ENCODE measurements at regions not wholly inside any gene's neighbourhood (a gene's known extent, or its start where the extent isn't known, plus 50 kb on each side); places are given as distances from the start of the nearest gene placed in this dataset.

DNA sequence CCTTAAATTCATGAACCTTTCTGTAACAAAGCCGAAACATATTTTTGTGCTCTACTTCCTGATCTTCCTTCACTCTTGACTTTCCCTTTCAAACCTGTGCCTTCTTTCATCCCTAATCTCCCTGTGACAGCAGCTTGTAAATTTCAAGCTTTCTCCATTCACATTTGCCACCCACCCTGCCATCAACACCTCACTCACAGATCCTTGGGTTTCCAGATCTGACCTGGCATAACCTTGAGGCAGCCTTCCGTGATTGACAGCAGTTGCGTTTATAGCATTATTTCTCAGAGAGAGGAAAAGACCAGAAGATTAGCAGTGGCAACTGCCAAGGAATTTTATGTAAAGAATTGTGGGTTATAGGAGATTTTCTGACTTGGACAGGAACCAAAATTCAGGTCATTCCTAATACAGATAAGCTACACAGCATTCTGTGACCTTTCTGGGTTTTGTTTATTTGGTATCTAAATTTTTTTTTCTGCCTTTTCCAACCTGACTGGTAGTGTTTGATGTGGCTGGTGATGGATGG lies 260.0 kb downstream of the NR2F1-AS1 start:
- DNase-seq (ENCODE audit: low read depth in 2 of 2), result no peak

DNA sequence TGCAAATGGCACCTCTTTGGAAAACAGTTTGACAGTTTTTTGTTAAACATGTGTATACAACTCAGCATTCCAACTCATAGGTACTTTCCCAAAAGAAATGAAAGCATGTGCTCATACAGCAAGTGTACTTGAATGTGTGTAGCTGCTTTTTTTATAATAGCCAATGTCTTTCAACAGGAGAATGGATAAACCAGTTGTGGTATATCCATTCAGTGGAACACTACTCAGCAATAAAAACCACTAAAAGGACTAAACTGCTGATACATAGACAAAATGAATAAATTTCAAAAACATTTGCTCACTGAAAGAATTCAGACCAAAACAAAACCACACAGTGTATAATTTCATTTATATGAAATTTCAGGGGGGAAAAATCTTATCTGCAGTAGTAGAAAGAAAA lies 267.3 kb downstream of the NR2F1-AS1 start:
- DNase-seq (ENCODE audit: low read depth in 2 of 2), result no peak

DNA sequence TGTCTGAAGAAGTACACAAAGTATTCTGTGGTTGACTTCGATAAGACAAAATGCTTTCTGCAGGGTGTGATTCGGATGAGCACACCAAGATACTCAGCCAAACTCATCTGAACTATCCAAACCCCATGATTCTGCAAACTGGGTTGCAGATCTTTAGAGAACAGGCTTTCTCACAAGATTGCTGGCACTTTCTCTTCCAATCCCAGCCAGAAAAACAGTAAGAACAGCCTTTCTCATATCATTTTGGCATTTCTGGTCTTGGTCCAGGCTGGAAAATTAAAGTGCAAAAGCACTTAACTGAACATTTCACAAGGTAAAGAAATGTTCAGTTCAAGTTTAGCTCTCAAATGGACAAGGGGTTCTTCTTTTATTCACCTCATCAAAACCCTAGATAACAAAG lies 269.1 kb downstream of the NR2F1-AS1 start:
- no peak for DNase-seq (ENCODE audit: low read depth in 2 of 2)

DNA sequence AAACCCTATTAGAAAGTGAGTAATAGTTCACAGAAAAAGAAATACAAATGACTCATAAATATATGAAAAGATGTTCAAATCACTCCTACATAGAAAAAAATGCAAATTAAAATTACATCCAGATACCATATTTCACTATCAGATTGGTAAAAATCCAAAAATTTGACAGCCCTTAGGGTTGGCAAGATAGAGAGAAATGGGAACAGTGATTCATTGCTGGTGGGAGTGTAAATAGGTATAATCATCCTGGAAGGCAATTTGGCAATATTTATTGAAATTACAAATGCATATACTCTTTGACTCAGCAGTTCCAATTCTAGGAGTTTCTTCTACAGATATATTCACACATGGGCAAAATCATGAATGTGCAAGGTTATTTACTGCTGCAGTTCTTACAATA lies 273.5 kb downstream of the NR2F1-AS1 start:
- peak in 1 of 2 donors; percentile 7 for DNase-seq (ENCODE audit: low read depth in 2 of 2)

DNA sequence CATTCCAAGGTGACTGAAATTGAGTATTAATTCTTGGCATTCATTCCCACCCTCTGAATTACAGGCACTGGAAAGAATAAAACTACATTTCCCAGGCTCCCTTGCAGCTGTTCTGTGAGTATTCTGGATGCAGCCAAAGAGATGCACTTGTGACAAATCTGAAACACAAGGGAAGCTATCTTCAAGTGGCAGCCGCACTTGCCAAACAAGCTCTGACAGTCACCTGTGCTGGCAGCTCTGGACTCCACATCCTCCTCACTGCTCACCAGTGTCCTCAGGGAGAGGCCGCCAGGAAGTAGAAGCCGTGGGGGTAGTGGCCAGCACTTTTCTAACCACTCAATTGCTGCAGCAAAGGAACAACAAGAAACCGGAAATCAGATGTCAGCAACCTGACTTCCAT lies 275.0 kb downstream of the NR2F1-AS1 start:
- DNase-seq (ENCODE audit: low read depth in 2 of 2), result peak; percentile 2 to 28

DNA sequence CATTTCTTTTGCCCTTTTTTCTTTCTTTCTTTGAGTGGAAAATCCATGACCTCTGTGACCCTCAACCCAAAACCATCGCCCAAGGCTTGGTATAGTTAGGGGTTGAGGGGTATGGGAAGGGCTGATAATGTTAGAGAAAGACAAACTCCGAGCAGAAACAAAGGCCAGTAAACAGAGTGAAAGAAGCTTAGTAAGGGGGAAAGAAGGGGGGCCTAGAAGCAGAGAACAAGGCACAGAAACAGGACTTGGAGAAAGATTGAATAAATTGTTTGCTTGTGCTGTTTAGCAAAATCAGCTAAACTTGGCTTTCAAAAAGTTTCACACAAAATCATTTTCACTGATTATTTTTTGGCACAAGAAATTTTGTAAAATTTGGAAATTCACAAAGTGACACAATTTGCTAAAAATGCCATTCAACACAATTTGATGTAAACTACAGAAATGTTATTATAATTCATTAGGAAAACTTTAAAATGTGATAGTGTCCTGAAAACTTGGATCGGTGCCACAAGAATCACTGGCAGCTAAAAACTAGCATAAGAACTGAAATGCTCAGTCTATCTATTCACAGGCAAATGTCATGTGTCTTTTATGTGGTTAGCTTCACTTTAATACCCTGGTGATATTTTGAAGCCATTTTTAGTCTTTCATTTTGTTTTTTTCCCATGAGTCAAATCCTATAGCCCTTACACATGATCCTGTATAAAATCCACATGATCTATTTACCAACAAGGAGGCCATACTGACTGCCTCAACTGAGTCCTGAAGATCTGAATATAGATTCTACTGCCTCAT lies 276.4 kb downstream of the NR2F1-AS1 start:
- DNase-seq (ENCODE audit: low read depth in 2 of 2), result no peak

DNA sequence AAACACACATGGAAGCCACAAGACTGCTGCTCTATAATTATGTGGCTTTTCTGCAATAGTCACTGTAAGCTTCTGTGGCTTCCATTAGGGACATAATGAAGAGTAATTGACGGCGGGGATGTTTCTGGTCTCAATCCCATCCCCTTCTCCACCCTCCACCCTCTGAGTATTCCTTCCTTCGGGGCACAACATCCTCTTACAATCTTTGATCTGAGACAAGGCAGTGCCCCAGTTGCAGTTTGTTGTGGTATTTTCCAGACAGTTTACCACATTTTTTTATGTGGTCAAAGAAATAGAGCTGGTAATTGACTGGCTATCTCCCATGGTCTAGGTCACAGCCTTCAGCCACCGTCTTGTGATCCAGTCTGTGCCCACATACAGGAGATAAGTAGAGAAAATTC lies 277.7 kb downstream of the NR2F1-AS1 start:
- peak in 1 of 2 donors; percentile 36 for DNase-seq (ENCODE audit: low read depth in 2 of 2)

DNA sequence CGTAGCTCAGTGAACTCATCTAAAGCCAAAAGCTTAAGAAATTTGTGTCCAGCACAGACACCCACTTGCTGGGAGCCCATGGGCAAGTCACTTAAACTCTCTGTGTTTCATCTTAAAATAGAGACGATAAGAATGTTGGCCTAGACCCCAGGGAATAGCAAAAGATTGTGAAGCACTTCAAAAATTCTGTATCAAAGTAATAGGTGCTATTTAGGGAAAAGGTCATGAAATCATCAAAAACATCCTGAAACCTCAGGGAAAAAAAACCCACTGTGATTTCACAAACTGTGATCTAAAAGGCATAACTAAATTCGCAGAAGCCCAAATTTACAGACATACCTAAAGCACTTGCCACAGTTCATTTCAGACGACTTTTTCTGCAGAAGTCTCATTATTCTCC lies 278.3 kb downstream of the NR2F1-AS1 start:
- no peak for DNase-seq (ENCODE audit: low read depth in 2 of 2)

DNA sequence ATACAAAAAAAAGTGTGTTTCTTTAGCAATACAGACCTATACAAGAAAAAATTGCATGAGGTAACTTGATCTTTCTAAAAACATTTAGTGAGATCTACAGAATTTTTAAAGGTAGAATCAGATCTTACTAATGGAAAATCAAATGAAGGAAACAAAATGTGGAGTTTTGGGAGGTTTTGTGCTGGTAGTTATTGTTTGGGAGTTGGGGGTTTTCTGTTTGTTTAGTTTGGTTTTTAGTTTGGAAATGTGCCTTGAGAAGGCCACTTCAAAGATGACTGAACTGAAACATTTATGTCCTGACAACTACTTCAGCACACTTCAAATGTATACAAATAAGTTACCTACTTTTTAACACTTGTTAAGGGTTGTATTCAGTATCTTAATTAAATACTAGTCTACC lies 280.1 kb downstream of the NR2F1-AS1 start:
- no peak for DNase-seq (ENCODE audit: low read depth in 2 of 2)

DNA sequence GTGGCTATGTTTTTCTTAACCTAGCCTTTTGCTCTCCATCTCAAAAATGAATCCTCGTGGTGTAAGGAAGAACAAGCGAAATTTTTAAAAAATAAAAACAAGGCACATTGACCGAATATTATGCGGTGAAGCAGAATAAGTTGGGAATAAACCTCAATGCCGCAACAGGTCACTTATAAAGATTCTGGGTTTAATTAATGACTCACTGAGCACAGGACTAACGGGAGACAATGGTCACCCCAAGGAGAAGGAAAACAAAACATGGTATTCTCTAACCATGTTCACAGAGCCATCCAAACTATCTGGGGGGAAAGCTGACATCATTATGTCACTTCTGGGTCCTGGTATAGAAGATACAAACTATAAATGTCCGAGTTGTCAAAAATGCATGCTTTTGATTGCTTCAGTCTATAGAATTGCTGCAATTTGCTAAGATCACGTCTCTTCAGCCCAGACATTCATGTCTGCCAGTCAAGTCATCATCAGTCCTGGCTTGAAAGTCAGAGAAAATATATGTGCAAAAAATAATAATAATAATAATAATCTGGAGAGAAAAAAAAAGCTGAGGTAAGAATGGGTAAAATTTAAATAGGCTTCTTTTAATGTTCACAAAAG lies 280.6 kb downstream of the NR2F1-AS1 start:
- no peak for DNase-seq (ENCODE audit: low read depth in 2 of 2)

DNA sequence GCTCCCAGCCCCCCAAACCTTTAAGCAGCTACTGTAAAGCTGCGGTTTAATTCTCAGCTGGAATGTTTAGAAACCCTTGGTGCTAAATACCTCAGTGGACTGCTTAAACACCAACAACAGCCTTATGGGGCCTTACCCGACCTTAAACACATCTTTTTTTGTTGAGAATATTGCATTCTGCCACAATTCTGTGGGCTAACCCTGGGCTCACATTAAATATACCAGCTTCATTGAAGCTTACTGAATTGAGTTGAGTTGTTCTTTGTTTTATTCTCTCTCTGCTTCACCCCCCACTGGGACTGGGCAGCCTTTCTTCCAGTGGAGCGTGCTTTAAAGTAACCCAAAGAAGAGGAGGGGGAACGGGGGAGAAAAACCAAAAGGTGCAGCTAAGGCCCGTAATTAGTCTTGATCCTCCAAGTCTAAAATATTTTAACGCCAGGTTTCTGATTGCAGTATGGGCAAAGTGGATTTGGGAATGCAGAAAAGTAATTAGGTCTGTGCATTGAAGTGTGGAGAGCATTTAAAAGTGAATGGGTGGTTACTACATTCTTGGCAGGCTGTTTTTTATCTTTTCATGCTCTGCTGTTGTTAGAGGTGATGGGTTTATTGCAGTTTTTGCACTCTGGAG lies 281.2 kb downstream of the NR2F1-AS1 start:
- DNase-seq (ENCODE audit: low read depth in 2 of 2), result no peak

DNA sequence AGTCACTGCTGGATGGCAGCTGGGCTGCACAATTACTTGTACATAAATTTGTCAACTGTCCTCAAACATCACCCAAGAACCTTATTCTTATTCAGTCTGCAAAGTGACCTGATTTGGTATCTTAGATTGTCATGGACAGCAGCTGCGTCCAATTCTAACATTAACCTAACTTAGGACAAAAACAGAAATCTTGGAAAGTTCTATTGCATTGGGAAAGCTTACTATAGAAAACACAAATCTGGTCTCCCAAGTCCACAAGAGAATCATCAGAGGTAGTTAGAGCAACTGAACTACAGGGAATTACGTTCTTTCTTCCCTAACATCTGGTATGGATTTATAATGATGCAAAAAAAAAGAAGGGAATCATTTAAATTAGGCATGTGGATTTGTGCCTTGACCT lies 283.9 kb downstream of the NR2F1-AS1 start:
- no peak for DNase-seq (ENCODE audit: low read depth in 2 of 2)

DNA sequence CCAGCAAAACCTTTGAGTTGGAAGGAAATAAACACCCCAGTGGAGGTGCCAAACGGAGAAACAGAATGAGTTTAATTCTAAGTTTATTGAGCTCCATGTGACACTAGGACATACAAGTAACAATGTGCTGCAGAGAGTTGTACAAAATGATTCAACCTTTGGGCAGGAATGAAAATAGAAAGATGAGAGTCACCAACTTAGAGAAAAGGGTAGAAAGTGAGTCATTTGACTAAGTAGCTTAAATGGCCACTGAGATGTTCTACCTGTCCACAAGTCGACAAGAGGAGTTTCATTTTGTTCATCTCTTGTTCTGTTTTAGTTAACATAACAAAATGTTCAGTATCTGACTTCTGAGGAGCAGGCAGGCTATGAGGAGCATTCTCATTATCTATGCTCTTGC lies 284.7 kb downstream of the NR2F1-AS1 start:
- no peak for DNase-seq (ENCODE audit: low read depth in 2 of 2)

DNA sequence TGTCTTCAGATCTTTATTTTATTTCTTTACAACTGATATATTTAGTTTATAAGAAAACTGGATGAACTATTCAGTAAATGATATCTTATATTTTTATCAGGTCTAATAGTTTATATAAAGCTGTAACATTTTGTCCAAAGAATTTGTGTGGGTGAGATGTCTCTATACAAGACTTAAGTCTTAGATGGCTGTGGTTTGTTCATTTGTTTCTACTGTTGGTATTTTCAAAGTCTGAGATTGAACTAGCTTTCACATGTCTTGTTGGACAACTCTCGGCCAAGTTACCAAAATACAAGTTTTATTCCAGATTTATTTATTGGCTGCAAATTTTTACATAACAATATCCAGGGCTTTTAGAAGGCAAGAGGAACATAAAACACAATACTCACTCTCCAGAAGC lies 286.0 kb downstream of the NR2F1-AS1 start:
- DNase-seq (ENCODE audit: low read depth in 2 of 2), result no peak

DNA sequence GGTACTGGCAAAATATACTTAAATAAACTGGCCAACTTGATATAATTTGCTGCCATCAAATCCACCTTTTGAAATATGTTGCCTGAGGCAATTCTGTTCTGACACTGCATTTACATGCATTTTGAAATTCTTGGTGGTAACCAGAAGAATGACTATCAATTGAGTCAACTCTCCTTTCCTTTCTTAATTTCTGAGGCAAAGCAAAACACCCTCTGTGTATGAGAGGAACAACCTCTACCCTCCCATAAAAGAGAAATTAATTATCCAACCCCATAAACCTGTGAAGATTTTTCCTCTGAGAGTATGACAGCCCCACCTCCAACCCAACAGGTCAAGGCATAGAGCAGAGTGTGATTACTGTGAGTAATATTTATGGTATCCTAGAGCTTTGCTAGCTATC lies 286.8 kb downstream of the NR2F1-AS1 start:
- no peak for DNase-seq (ENCODE audit: low read depth in 2 of 2)

DNA sequence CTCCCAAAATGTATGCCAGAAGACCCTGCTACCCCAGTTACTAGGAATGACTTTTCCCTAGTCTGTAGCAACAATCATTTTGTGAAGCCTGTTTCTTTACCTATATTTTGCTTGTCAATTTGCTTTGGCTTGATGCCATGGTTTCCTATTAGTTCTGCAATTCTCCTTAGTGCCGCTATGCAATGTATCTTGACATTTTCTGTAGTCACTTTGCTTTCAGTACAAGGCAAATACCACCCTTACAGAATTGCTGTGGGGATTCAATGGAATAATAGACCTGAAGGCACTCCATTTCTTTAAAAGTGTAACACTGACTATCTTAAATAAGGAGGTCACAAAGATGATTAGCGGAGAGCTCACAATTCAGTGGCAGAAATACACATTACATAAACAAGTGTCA lies 291.1 kb downstream of the NR2F1-AS1 start:
- DNase-seq (ENCODE audit: low read depth in 2 of 2), result no peak

DNA sequence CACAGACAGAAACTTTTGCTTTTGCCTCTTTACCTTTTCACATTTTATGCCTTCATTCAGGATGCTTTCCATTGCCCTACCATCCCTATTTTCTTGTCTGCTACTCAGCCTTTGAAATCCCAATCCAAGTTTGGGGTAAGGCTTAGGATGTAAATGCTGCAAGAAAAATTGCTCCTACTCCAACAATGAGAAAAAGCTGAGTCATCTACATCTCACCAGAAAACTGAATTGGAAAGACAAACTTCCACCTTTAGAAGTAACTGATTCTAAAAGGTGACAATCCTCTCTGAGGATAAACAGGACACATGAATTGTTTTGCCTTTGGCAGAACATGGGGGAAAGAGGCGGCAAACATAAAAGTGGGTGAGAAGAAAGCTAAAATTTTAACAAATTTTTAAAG lies 295.6 kb downstream of the NR2F1-AS1 start:
- no peak for DNase-seq (ENCODE audit: low read depth in 2 of 2)

DNA sequence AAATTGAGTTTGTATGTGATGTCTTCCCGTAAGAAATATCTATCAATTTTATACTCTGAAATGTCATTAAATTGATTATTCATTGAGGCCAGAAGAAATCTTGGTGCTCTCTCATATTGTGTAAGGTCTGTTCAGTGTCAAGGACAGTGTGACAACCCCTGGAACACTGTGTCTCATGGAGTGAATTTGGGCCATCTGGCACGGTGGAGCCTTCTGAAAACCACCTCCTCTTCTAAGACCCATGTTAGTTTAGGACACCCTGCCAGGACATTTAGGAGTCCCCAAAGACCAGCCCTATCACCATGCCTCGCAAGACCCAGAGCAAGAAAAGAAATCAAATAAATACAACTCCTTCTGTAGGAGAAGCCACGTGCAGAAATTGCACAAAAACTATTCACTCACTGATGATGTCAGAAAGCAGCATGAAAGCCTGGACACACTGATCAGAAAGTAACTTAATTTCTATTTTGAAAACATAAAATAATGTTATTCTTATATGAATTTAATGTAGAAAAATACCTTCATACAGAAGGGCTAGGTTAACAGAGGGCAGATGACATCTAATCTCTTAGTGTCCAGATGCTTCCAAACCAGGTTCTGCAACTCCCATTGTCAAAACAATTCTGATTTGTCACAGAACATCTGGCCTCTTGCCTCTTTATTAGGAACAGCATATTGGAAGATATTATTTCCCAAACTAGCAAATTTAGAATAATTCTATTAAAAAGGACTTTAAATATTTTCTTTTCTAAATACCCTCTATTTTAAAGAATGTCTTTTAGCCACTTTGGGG lies 298.8 kb downstream of the NR2F1-AS1 start:
- no peak for DNase-seq (ENCODE audit: low read depth in 2 of 2)

DNA sequence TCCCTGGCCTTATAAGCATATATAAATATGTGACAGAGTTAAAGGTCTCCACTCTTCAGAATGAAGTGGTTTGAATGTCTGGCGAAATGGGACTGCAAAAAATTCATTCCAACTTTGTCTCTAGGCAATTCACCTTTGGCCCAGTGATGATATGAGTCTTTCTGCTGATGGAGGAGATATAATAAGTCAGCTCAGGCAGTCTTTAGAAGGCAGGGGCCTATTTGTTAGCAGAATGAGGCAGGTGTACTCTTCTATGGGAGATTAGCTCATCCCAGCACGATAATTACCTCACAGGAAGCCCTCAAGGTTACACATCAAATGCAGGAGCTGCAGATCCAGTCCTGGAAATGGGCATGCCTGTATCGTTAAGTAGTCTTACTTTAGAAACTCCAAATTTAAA lies 300.5 kb downstream of the NR2F1-AS1 start:
- DNase-seq (ENCODE audit: low read depth in 2 of 2), result peak in 1 of 2 donors; percentile 12

DNA sequence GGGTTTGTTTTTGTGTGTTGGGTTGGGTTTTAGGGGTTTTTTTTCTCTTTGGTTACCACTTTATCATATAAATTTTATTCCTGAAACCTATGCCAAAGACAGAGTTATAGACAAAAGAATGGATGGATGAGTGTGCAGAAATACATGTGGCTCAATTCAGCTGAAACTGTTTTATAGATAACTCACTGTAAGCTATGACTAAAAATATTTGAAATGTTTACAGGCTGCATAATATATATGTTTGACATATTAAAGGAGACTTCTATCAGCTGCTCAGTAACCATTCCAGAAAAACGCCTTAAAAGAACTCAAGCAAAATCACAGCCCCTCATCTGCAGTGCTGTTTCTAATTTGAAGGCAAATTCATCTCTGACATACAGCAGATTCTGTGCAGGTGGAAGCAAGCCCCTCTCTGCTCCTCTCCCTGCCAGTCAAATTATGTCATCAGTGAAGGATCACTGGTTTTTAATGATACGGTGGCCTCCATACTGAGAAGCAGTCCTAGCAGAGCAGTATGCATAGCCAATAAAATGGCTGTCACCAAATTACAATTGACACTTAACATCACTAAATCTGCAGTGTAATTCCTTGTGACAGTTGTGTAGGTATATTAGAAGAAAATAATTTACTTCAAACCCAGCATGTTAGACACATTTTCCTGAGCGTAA lies 301.6 kb downstream of the NR2F1-AS1 start:
- DNase-seq (ENCODE audit: low read depth in 2 of 2), result no peak

DNA sequence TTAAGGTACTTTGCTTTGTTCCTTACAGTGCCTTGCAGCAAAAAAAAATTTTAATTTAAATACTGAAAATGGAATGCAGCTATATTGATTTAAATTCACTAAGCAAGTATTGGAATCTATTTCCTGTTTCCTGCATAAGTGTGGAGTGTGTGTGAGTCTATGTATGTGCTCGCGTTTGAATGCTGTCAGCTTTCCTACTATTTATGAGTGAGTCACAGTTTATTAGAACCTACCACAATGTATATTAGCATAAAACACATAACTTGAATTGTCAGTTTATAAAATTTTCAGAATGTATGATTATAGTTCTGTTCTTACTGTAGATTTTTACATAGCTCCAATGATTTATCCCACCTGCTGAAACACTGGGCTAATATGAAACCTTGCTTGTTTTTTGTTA lies 302.1 kb downstream of the NR2F1-AS1 start:
- peak; percentile 48 to 63 for DNase-seq (ENCODE audit: low read depth in 2 of 2)

Data from lung microvascular endothelial cell (primary cell).